Ovary (tissue), 7 donors: ENCODE measurements at regions not wholly inside any gene's neighbourhood (a gene's known extent, or its start where the extent isn't known, plus 50 kb on each side); places are given as distances from the start of the nearest gene placed in this dataset.

Source experiments
- DNase-seq, 5 donors: peaks; one replicate each; pipeline ENCODE4 v3.0.0-alpha.2; 2019 to 2020
- H3K27ac ChIP-seq, 2 donors: fragments of 200-600 bp; one replicate each; pipeline versions ENCODE4 v1.5.1 to v1.8.0; 2019 to 2022
- H3K27me3 ChIP-seq: fragments of 200-600 bp; one replicate; pipeline ENCODE4 v1.8.0; 2022
- H3K36me3 ChIP-seq: fragments of 200-600 bp; sonication (generic); one replicate; pipeline ENCODE4 v1.5.1; 2019
- H3K4me1 ChIP-seq: one replicate; pipeline ENCODE4 v1.8.1; 2013; ENCODE audit warnings: mild to moderate bottlenecking, moderate library complexity; ENCODE audit not compliant: insufficient read depth
- H3K4me3 ChIP-seq: fragments of 200-600 bp; sonication (generic); one replicate; pipeline ENCODE4 v1.5.1; 2017
- H3K9me3 ChIP-seq, 2 donors: fragments of 200-600 bp in 1 of 2; sonication (generic) in 1 of 2; one replicate each; pipeline versions ENCODE4 v1.5.1 to v1.8.1; 2013 to 2019; ENCODE audit warnings: mild to moderate bottlenecking in 1 of 2, moderate library complexity in 1 of 2
- CTCF ChIP-seq, 3 donors: fragments of 450-650 bp in 2 of 3; fragments of 200-600 bp in 1 of 3; IDR thresholded peaks; one replicate each; pipeline versions ENCODE4 v1.5.1 to v1.8.0; 2016 to 2022; ENCODE audit warnings: antibody characterized with exemption in 3 of 3, mild to moderate bottlenecking in 1 of 3
- EP300 ChIP-seq: sonication (generic); formaldehyde crosslinking; IDR thresholded peaks from one replicate; pipeline ENCODE4 v1.6.1; 2017; ENCODE audit warnings: antibody characterized with exemption
- POLR2A ChIP-seq: fragments of 450-650 bp; IDR thresholded peaks from one replicate; pipeline ENCODE4 v1.6.1; 2017; ENCODE audit warnings: antibody characterized with exemption, mild to moderate bottlenecking, moderate library complexity
- WGBS, 3 donors: extraction: QIAGEN DNeasy Blood & Tissue Kit in 1 of 3; methylation state at CpG; one replicate each; pipeline versions ENCODE4 v1.1.5 to v1.1.7; 2013 to 2017; 5-methylcytosine and 5-hydroxymethylcytosine counted together
- intact Hi-C, 4 donors: fragments of 100-400 bp; cut with DNase I; formaldehyde crosslinking; loops; one replicate each; pipeline versions ENCODE4 v1.11.0 to v1.15.1; 2022 to 2023
- donor health status: DM: no; HTN: no; CAD: no; lungs with moderate emphysema.
- donor health status: DM: no; HTN: no; CAD: no.
- donor health status: Bipolar disorder and iron deficiency.
- donor health status: DM: no; HTN: no; CAD: no.
- donor health status: DM: yes; HTN: yes; CAD: no.

DNA sequence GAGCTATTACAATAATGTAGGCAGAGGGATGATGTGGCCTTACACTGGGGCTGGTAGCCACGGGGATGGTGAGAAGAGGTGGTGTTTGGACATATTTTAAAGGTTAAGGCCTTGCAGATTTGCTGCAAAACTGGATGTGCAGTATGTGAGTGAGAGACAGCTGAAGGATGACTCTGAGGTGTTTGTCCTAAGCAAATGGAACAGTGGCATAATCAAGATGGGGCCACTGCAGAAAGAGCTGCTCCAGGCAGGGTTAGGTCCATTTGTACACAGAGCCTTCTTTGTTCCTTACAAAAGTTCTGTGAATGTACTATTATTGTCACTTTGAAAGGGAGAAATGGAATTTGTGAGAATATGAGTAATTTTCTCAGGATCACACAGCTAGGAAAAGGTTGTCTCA, 220.4 kb upstream of the ZP4 start:
- H3K4me3 ChIP-seq, result no peak overlapping the region
- intact Hi-C loops, result no loop called here
- WGBS, 3 donors, result 49 to 57% (median 54%) methylated on average over 1 of the region's 1 CpG
- no peaks in the 10 kb centered on the region for H3K36me3 ChIP-seq
- H3K4me1 ChIP-seq, result no peaks in the 10 kb centered on the region
- H3K9me3 ChIP-seq, result no peaks in the 10 kb centered on the region
- no peak for TF ChIP-seq CTCF (IDR thresholded peaks at IDR 0.05)
- TF ChIP-seq POLR2A, result no peak
- no peak for TF ChIP-seq EP300
- H3K27ac ChIP-seq, result no peak overlapping the region
- H3K27me3 ChIP-seq, result no peaks in the 10 kb centered on the region
- no peak for DNase-seq

DNA sequence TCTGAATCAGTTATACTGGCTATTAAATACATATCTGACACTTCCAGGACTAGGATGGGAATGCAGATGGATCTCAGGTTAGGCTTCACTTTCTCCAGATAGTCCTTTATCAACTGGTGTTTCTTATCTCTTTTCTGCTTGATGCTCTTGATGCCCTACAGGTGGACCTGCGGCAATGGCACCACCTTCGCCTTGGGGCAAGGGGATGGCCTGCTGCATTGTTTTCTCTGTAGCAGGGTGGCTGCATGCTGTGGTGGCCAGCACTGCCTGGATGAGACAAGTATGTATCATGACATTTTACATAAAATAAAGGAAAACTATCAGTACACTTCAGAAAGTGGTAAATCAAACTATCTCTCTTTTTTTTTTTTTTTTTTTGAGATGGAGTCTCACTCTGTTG, 217.7 kb upstream of the ZP4 start:
- Histone ChIP-seq H3K9me3 (no peaks in the 10 kb centered on the region), H3K36me3 (no peaks in the 10 kb centered on the region), H3K4me1 (no peaks in the 10 kb centered on the region), H3K4me3 (no peak overlapping the region), H3K27me3 (no peaks in the 10 kb centered on the region), H3K27ac (no peak overlapping the region)
- 87 to 95% (median 93%) methylated on average over 2 of the region's 2 CpGs for WGBS, 3 donors
- intact Hi-C loops, result no loop called here
- DNase-seq, result no peak
- TF ChIP-seq CTCF (IDR thresholded peaks at IDR 0.05) (no peak), POLR2A (no peak), EP300 (no peak)

- 79 to 95% (median 82%) methylated on average over 1 of the region's 1 CpG for WGBS, 3 donors
- Histone ChIP-seq H3K4me3 (no peak overlapping the region), H3K36me3 (no peaks in the 10 kb centered on the region), H3K4me1 (no peaks in the 10 kb centered on the region), H3K27me3 (no peaks in the 10 kb centered on the region), H3K9me3 (no peaks in the 10 kb centered on the region), H3K27ac (no peak overlapping the region)
- DNase-seq, result no peak
- intact Hi-C loops, result no loop called here
- no peak for TF ChIP-seq EP300
- no peak for TF ChIP-seq POLR2A
- no peak for TF ChIP-seq CTCF (IDR thresholded peaks at IDR 0.05)
Measured at GRCh38 chr1:238107322-238107721, 216.6 kb upstream of the ZP4 start.

GRCh38 chr1:238104752-238105151, 214.0 kb upstream of the ZP4 start:
- Histone ChIP-seq H3K4me1 (no peaks in the 10 kb centered on the region), H3K36me3 (no peaks in the 10 kb centered on the region), H3K4me3 (no peak overlapping the region), H3K27ac (no peak overlapping the region), H3K27me3 (no peaks in the 10 kb centered on the region), H3K9me3 (no peaks in the 10 kb centered on the region)
- DNase-seq, result no peak
- 45 to 48% (median 45%) methylated on average over 2 of the region's 2 CpGs for WGBS, 3 donors
- no peak for TF ChIP-seq EP300
- TF ChIP-seq POLR2A, result no peak
- TF ChIP-seq CTCF (IDR thresholded peaks at IDR 0.05), result no peak
- intact Hi-C loops, result no loop called here

- TF ChIP-seq POLR2A (no peak), CTCF (IDR thresholded peaks at IDR 0.05) (no peak), EP300 (no peak)
- Histone ChIP-seq H3K27ac (no peak overlapping the region), H3K4me1 (no peaks in the 10 kb centered on the region), H3K9me3 (no peaks in the 10 kb centered on the region), H3K27me3 (no peaks in the 10 kb centered on the region), H3K36me3 (no peaks in the 10 kb centered on the region), H3K4me3 (no peak overlapping the region)
- intact Hi-C loops, result no loop called here
- no peak for DNase-seq
- 65 to 79% (median 74%) methylated on average over 2 of the region's 2 CpGs for WGBS, 3 donors
Measured at GRCh38 chr1:238101923-238102322, 211.2 kb upstream of the ZP4 start.
